Motor neuron (in vitro differentiated cells): ENCODE measurements at regions not wholly inside any gene's neighbourhood (a gene's known extent, or its start where the extent isn't known, plus 50 kb on each side); places are given as distances from the start of the nearest gene placed in this dataset.
A peak's percentile ranks its signal among the peaks of the same experiment; 100 is the strongest.

Experiments
- ATAC-seq, 8 experiments: fragments of 200-7000 bp; cut with Tn5 transposase; replicated peaks in 6 of 8; 2 replicates each; pipeline ENCODE4 v1.8.0; 2021; ENCODE audit warnings: mild to moderate bottlenecking in 8 of 8, moderate library complexity in 8 of 8
- H3K27ac ChIP-seq, 2 donors: fragments of 250-450 bp; sonication (Bioruptor Pico); 2 replicates each; pipeline ENCODE4 v1.9.0; 2021; ENCODE audit warnings: antibody characterized with exemption in 2 of 2, mild to moderate bottlenecking in 2 of 2, moderate library complexity in 1 of 2
- H3K4me1 ChIP-seq, 2 donors: fragments of 250-450 bp; sonication (Bioruptor Pico); replicated peaks in 1 of 2; 2 replicates each; pipeline ENCODE4 v1.6.1; 2021; ENCODE audit warnings: antibody characterized with exemption in 2 of 2, mild to moderate bottlenecking in 2 of 2, moderate library complexity in 1 of 2
- H3K4me3 ChIP-seq, 5 donors: fragments of 250-450 bp; sonication (Bioruptor Pico); 2 replicates each; pipeline ENCODE4 v1.9.0; 2021; ENCODE audit warnings: antibody characterized with exemption in 5 of 5, mild to moderate bottlenecking in 5 of 5, moderate library complexity in 4 of 5
- WGBS, 10 experiments: fragments of 450-650 bp; shearing (Covaris generic); methylation state at CpG; one replicate each; pipeline ENCODE4 v1.0.0; 2022; 5-methylcytosine and 5-hydroxymethylcytosine counted together
- in situ Hi-C, 9 experiments: fragments of 400-800 bp; cut with MboI; loops; one replicate each; pipeline ENCODE4 v1.15.0; 2021; ENCODE audit warnings: low sequenced_read_pairs in 9 of 9, low pct_unique_long_range_greater_than_20kb in 2 of 9; ENCODE audit not compliant: unreplicated experiment in 9 of 9

GRCh38 chr9:626596-626995 is 214.9 kb upstream of the DMRT1 start:
- WGBS, 10 experiments: 0 to 100% (median 82%) methylated on average over 1 to 3 of the region's 3 CpGs; no CpG with 5 or more reads in 2 of the 10 experiments
- ATAC-seq: peak in 3 of 8 experiments; percentile 28 to 43 (median 30)
- in situ Hi-C loops: no loop called here

DNA sequence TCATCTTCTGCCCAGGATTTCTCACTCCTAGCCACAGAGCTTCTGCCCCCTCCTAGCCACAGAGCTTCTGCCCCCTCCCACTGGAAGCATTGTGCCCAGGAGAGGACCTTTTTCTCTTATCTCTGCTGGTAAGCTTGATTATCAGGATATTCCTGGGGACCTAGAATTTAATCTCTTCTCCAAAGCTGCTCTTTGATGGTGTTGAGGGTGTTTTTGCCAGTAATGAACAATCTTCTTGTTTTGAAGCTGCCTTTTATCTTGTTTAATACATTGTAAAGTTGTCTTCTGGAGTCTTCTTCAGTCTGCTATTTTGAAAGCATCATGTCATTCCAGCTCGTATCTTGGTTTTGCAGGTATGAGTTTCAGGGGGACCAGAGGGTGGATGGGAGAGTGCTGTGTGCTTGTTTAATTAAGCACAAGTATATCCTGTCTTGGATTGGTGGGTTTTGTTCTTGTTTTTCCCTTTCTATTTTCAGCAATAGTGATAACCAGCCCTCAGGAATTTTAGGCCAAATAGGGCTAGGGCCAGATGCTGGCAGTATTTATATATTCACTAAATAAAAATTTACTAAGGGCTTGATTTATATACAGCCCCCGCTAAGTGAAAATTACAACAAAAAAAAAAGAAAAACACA is 214.0 kb upstream of the DMRT1 start:
- no peak overlapping the region for H3K4me3 ChIP-seq
- in situ Hi-C loops: no loop called here

More at GRCh38 chr9:626596-626995, 214.9 kb upstream of the DMRT1 start:
- peaks cover 0 to 3% of the 10 kb centered on the region in 2 donors for H3K4me1 ChIP-seq
- H3K4me3 ChIP-seq: no peak overlapping the region
- H3K27ac ChIP-seq: no peak overlapping the region

DNA sequence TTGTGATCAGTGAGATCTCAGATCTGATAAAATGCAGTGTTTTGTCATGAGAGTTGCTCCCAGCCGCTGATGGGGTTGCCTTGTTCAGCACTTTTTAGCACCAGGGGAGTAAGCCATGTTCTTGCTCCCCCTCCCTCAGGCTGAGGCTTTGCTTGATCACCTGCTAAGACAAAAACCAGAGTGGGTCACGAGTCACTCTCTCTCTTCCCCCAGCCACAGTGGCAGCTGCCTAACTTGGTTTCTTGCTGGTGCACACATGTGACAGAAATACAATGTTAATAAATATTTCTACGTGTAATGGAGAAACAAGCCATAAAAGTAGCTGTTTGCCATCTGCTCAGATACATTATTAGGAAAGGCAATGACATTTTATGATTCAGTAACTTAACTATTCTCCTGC is 212.4 kb upstream of the DMRT1 start:
- peak in 2 of 8 experiments; percentile 32 to 62 for ATAC-seq
- Histone ChIP-seq H3K27ac (no peak overlapping the region), H3K4me1 (peaks cover 0 to 3% of the 10 kb centered on the region in 2 donors), H3K4me3 (no peak overlapping the region)
- 0 to 100% (median 62%) methylated on average over 1 to 3 of the region's 3 CpGs; no CpG with 5 or more reads in 2 of the 10 experiments for WGBS, 10 experiments
- in situ Hi-C loops: no loop called here

More for the DNA sequence above, 214.0 kb upstream of the DMRT1 start:
- Histone ChIP-seq H3K27ac (no peak overlapping the region), H3K4me1 (peaks cover 0 to 3% of the 10 kb centered on the region in 2 donors)
- no peak for ATAC-seq
- WGBS, 10 experiments: 64 to 100% (median 98%) methylated on average over 1 to 2 of the region's 2 CpGs; no CpG with 5 or more reads in 2 of the 10 experiments

- peaks cover 0 to 3% of the 10 kb centered on the region in 2 donors for H3K4me1 ChIP-seq
- no peak overlapping the region for H3K4me3 ChIP-seq
- in situ Hi-C loops: no loop called here
- no peak overlapping the region for H3K27ac ChIP-seq
- ATAC-seq: no peak
- 77 to 100% (median 94%) methylated on average over 2 to 6 of the region's 7 CpGs; no CpG with 5 or more reads in 3 of the 10 experiments for WGBS, 10 experiments
Measured at GRCh38 chr9:630817-631216, 210.7 kb upstream of the DMRT1 start.

GRCh38 chr9:631596-631995 is 209.9 kb upstream of the DMRT1 start:
- 0 to 100% (median 100%) methylated on average over 1 of the region's 1 CpG; no CpG with 5 or more reads in 5 of the 10 experiments for WGBS, 10 experiments
- Histone ChIP-seq H3K27ac (no peak overlapping the region), H3K4me1 (peaks cover 0 to 3% of the 10 kb centered on the region in 2 donors), H3K4me3 (no peak overlapping the region)
- ATAC-seq: peak in 1 of 8 experiments; percentile 52
- in situ Hi-C loops: no loop called here

DNA sequence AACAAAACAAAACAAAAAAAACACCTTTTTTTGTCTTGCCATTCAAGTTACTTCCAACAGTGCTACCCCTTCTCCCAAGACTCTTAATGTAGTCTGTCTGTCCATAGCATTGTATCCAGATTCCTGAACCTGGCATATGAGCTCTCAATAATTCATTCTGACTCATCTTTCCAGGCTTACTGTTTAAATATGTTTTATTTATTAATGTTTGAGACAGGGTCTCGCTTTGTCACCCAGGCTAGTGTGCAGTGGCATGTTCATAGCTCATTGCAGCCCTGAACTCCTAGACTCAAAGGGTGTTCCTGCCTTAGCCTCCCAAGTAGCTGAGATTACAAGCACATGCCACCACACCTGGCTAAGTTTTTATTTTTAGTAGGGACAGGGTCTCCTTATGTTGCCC is 208.0 kb upstream of the DMRT1 start:
- Histone ChIP-seq H3K4me1 (peaks cover 0 to 3% of the 10 kb centered on the region in 2 donors), H3K27ac (no peak overlapping the region), H3K4me3 (no peak overlapping the region)
- WGBS, 10 experiments: 60 to 100% (median 88%) methylated on average over 1 of the region's 1 CpG; no CpG with 5 or more reads in 5 of the 10 experiments
- in situ Hi-C loops: no loop called here
- ATAC-seq: no peak

DNA sequence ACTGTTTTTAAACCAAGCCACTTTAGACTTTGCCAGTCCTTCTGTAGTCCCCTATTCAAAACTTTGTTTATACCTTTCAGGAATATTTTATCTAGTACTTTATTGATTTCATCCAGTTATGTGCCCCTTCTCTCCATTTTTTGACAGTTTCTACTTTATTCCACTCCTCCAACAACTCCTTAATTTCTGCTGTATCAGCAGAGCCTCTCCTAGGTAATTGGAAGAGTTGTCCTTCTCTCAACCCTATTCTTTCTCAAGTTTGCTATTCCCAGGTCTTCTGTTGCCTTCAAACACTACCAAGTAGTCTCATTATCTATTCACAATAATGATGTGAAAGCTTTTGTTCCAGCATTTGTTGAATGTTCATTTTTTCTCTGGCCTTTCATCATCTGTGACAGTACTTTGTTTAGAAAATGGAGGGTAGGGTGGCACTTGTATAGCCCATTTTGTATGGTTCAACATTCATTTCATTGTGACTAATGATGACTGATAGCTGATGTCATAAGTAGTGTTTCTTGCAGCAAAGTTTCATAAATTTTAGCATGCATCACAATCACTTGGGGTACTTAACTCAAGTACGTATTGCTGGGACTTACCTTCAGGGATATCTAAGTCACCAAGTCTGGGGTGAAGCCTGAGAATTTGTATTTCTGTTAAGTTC is 204.4 kb upstream of the DMRT1 start:
- peaks cover 5% of the 10 kb centered on the region in 2 donors for H3K4me1 ChIP-seq
- no peak for ATAC-seq
- H3K27ac ChIP-seq: no peak overlapping the region
- in situ Hi-C loops: no loop called here
- no peak overlapping the region for H3K4me3 ChIP-seq
- 27 to 100% (median 85%) methylated on average over 1 of the region's 1 CpG; no CpG with 5 or more reads in 2 of the 10 experiments for WGBS, 10 experiments

GRCh38 chr9:638152-638551 is 203.3 kb upstream of the DMRT1 start:
- WGBS, 10 experiments: 0 to 100% (median 76%) methylated on average over 1 to 3 of the region's 3 CpGs
- no peak overlapping the region for H3K4me3 ChIP-seq
- H3K27ac ChIP-seq: no peak overlapping the region
- no peak for ATAC-seq
- H3K4me1 ChIP-seq: peaks cover 6 to 9% of the 10 kb centered on the region in 2 donors
- in situ Hi-C loops: no loop called here

- H3K4me1 ChIP-seq: peaks cover 6 to 9% of the 10 kb centered on the region in 2 donors
- H3K27ac ChIP-seq: no peak overlapping the region
- WGBS, 10 experiments: 19 to 100% (median 47%) methylated on average over 1 to 6 of the region's 6 CpGs; no CpG with 5 or more reads in 2 of the 10 experiments
- in situ Hi-C loops: no loop called here
- ATAC-seq: peak in 4 of 8 experiments; percentile 17 to 46 (median 33)
- H3K4me3 ChIP-seq: no peak overlapping the region
Measured at GRCh38 chr9:642014-642413, 199.5 kb upstream of the DMRT1 start.

DNA sequence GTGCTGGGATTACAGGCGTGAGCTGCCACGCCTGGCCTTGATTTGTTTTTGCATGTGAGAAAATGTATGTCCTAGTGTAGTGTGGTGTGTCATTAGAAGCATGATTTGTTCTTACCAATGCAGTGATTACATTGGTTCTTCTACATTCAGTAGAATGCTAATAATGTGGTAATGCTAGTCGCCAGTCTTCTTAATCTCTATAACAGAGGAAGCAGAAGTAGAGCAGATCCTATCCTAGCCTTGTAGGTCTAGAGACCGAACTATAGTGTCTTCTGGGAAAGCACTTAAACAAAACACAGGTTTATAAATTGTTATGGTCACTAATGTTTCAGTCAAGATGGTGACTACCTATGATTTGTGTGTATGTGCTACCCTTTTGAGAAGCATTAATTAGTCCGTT is 197.5 kb upstream of the DMRT1 start:
- in situ Hi-C loops: no loop called here
- Histone ChIP-seq H3K27ac (no peak overlapping the region), H3K4me1 (peaks cover 9 to 11% of the 10 kb centered on the region in 2 donors), H3K4me3 (no peak overlapping the region)
- peak in 2 of 8 experiments; percentile 12 to 41 for ATAC-seq
- 80 to 100% (median 98%) methylated on average over 1 to 5 of the region's 5 CpGs; no CpG with 5 or more reads in 3 of the 10 experiments for WGBS, 10 experiments

DNA sequence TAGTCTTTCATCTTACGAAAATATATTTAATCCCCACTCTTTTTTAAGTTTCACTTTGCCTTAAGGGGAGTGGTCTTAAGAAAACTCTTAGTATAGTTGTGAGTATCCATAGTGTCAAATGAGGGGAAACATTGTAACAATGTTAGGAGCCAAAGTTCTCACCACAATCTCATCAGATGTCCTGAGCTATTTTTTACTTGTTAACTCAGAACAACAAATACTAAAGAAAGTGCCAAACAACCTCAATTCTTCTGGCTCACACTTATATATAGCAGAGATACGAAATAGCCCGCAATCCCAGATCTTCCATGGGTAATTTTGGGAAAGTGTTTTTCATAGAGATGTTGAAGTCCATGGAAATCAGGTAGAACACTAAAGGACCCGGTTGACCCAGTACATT is 194.0 kb upstream of the DMRT1 start:
- 67 to 100% (median 98%) methylated on average over 1 to 4 of the region's 4 CpGs; no CpG with 5 or more reads in 1 of the 10 experiments for WGBS, 10 experiments
- Histone ChIP-seq H3K27ac (no peak overlapping the region), H3K4me1 (peaks cover 17 to 20% of the 10 kb centered on the region in 2 donors), H3K4me3 (no peak overlapping the region)
- in situ Hi-C loops: no loop called here
- no peak for ATAC-seq

DNA sequence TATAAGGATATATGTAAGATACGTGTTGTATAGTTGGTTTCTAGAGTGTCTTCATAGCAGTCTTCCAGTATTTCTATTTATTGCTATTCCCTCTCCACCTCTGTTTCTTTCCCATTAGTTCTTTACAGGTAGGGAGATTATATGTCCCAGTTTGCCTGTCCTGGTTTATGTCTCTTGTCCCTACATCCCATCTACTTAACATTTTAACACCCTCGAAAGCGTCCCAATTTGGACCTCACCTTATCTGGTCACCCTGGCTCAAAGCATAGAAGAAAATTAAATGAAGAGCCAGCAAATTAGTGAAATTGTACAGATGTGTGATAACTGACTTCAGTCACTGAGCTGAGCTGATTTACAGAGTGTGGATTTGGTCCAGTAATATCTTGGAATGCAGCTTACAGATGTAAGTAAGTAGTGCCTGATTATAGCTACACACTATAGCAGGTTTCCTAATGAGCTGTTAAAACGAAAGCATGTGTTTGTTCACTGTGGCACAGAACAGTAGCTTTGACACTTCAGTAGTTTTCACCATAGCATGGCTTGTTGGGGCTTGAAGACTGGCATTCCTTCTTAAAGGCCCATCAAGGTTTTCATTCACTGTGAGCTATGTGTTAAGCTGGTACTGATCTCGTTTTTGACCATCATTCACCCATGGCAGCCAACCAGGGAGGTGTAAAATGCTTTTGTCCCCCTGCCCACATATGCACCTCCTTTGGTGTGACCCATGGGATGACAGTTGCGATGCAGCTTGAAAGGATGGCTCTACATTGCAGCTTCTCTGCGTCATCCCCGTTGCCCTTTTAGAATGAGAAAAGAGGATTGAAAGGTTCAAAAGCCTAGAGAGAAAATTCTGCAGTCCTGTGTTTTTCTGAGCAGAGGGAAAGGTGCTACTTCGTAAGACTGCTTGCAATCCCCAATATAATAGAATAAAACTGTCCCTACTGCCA is 192.1 kb upstream of the DMRT1 start:
- Histone ChIP-seq H3K4me3 (no peak overlapping the region), H3K27ac (no peak overlapping the region), H3K4me1 (peaks cover 17 to 20% of the 10 kb centered on the region in 2 donors)
- ATAC-seq: peak in 6 of 8 experiments; percentile 29 to 69 (median 65)
- WGBS, 10 experiments: 19 to 80% (median 56%) methylated on average over 2 to 9 of the region's 9 CpGs
- in situ Hi-C loops: no loop called here
